GM19035 (cell line): ENCODE measurements at regions not wholly inside any gene's neighbourhood (a gene's known extent, or its start where the extent isn't known, plus 50 kb on each side); places are given as distances from the start of the nearest gene placed in this dataset.

Source experiments
- ATAC-seq: cut with Tn5 transposase; IDR thresholded peaks from one replicate; pipeline ENCODE4 v1.9.1; 2021; ENCODE audit not compliant: unreplicated experiment

DNA sequence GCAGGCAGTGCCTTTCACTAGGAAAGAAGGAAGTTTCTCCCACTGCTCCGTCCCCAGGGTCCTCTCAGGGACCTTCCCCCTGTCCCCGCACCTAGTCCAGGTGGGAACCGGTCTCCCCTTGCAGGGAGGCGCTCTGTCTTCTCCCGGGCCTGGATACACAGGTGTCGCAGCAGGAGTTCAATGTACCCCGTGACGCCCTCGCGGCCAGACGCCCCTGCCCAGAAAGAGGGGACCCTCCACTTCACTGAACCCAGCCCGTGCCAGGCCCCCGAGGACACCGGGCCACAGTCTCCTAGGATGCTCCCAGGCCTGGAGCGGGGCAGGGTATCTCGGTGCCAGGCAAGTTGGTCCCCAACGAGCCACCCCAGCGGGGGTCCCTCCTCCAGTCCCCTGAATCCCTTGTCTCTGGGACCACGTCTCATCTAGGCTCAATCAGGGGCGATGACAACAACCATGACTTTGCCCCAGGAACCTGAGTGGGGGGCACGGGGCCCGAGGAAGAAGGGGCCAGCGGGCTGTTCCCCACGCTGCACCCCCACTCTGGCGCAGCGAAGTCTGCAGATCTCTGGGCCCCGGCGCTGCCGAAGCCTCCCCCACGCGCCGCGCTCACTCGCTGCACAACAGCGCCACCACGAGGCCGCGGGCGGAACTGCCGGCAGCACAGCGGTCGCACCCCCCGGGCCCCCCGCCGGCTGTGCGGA lies 103.0 kb downstream of the EDN3 start:
- no peak for ATAC-seq

DNA sequence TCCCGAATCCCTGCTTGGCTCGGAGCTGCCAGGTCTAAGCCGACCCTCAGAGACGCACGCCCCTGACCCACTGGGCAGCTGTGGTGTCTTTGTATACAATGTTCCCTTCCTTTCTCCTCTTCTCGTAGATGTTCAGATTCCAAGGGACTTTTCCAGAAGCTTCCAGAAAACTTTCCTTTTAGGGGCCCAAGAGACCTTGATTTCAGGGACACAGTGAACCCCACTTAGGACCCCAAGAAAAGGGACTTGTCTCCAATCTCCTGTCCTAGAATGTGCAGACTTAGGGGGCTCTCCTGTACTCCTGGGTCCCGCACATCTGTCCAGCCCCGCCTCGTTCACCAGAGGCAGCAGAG lies 103.5 kb downstream of the EDN3 start:
- no peak for ATAC-seq

DNA sequence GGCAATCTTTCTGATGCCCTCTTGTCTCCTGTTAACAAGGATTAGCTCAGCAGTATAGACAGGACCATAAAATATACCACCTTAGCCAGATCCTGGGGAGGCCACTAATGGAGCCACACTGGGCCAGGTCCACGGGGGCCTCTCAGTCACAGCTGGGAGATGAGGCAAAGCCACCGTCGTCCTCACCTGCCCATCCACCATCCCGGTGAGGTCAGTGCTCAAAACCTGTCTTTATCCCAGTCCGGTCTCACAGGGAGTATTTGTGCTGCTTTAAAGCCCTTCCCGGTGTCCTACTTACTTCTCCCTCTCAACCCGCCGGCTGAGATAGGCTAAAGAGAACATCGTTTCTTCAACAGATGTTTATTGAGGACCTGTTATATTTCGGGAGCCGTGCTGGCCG lies 104.3 kb downstream of the EDN3 start:
- ATAC-seq, result no peak

DNA sequence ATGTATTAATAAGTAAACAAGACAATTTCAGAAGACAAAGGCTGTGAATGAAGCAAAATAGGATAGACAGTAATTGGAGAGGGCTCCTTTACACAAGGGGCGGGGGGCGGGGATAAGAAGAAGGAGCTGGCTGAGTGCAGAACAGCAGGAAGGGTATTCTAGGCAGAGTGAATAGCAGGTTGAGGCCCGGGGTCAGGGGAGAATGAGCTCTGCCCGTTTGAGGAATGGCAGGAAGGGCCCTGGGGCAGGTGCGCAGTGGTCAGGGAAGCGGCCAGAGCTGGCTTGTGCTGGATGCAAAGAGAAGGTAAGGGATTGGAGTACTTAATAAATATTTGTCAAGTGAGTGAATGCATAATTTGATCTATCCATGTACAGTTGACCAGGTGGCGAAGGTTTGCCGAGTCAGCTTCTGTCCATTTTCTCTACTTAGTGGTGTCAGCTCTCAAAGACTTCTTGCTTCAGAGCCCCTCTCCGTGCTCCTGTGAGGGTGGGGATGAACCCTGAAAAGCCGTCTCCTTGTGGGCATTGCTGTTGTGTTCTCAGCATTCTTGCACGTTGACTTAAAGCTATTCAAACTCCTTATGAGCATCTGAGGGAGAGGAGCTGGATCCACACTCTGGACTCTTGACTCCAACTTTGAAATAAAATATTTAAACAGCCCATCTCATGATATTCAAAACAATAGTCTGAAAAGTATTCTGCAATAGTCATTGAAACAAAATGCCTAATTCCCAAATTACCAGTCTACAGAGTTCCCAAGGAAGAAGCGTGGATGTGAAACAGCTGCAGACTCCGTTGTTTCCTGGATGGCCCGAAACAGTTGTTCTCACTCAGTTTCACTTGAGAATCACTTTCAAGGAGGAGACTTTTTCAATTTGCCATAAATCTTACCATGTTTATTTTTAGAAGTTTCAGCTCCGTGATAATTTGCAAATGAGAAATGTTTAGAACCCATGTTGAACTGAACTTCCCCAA lies 105.1 kb downstream of the EDN3 start:
- ATAC-seq, result no peak

DNA sequence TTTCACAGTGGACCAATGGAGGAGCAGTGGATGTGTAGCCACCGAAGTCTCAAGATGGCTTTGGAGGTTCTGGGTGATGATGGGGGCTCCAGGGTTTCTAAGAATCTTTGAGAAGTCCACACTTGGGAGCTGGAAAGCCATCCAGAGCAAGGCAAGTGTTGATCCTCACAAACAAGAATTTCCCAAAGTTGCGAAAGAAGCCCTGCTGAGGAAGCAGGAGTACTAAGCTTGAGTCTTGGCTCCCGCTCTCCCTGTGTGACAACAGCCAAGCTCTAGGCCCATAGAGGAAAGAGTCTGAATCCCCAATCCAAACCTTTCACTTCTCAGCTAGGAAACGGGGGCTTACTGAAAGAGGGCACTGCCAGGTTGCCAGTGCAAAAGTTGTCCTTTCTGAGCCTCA lies 106.0 kb downstream of the EDN3 start:
- no peak for ATAC-seq

DNA sequence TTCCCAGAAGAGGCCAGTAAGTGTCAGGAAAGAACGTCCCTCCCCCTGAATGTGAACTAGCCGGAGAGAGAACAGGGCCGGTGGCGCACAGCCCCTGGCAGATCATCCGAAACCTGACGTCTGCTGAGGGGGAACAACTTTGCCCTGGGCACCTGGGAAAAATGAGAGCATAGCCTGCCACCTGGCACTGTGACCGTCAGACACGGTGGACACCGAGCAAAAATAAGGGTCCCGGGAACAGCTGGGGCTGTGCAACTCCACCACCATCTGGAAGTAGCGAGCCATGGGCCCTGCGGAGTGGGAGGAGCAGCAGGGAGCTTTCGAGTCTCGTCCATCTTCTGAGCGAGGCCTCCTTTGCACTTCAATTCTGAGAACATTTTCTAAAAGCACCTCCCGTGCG lies 110.8 kb downstream of the EDN3 start:
- ATAC-seq, result no peak

DNA sequence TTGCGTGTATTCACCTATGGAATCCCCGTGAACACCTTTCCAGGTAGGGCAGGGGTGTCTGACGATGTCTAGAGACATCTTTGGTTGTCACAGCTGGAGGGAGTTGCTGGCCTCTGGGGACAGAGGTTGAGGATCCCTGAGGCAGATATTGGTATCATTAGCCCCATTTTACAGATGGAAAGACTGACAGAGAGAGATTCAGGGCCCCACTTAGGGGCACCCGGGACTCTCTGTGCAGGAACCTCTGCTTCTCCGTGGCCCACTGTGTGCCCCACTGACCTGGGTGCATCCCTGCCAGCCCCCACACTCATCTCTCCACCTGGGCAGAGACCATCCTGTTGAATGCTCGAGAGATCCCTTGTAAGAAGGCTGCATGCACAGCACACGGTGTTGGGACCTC lies 111.2 kb downstream of the EDN3 start:
- ATAC-seq, result no peak

DNA sequence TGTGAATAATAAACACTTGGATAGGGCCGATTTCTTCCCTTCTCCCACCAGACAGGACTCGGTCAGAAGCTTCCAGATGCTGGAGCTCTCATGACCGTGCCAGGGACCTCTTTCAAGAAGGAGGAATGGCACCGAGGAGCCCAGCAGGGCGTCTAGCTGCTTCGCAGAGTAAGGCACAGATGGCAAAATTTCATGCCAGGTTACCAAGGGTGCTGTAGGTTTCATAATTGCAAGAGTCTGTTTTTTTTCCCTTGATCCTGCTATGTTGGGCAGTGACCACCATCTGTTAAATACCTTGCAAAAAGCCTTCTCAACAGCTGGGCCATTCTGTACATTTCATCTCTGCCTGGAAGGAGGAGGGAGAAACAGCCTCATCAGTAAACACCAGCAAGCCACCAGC lies 111.8 kb downstream of the EDN3 start:
- no peak for ATAC-seq

DNA sequence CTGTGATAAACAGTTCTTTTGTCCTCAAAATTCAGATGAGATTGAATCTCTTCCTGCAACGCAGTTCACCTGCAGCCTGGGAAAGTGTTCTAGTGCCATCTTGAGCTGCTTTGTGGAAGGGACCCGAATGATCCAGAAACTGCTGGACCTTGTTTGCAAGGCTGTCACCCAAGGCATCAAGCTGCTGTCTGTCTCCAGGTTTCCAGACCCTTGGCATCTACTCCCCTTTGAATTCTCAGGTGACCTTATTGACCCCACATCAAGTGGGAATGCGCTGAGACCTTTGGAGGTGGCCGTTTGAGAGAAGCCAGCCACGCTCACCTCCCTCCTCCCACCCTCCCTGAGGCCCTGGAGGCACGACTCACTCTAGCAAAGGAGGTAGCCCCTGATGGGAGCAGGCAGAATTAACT lies 112.5 kb downstream of the EDN3 start:
- ATAC-seq, result no peak

DNA sequence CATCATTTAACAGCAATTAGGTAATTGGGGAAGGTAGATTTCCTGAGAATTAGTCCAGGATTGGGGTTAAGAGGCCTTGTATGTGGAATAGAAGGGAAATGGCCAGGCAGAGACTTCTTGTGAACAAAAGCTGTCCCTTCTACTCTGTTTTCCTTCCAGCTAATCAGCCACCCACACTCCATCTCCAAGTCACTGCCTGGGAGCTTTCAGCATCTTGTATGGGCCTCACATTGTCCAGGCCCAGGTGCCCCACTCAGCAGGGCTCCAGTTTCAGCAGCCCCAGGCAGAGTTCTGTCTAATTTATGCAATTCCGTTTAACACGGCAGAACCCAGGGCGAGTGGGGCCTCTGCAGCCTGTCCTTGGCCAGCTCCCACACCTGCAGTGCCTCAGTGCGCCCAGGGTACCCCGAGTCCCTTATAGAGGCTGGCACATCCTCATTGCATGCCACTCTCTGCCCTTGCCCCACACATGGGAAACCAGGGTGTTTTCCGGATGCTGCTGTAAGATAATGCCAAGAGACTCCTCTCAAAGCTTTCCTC lies 113.0 kb downstream of the EDN3 start:
- no peak for ATAC-seq

DNA sequence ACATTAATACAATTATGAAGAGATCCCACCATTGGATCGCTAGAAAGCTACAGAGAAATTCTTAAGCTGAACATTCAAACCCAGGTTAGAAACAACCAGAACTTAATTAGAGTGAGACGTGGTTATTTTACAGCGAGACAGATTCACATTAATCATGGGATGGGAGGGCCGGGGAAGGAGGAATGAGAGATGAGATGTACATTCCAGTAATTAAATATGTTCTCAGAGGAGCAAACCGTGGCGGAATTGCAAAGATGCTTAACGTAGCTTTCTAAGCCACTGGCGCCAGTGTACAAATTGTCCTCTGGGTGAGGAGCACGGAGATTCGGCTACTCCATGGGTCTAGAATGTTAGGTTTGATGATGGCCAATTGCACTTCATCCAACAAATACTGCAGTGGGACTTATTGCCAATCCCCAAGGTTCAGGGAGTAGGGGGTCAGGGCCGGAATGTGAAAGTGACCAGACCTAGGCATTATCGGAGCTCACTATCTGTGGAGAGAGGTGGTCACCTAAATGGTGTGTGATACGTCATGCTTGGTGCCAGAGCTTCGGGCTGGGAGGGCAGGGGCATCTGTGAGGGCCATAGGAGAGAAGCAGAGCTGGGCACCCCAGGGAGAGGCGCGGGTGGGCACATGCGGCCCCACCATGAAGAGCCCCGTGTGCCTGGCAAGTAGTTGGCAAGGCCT lies 114.7 kb downstream of the EDN3 start:
- no peak for ATAC-seq

DNA sequence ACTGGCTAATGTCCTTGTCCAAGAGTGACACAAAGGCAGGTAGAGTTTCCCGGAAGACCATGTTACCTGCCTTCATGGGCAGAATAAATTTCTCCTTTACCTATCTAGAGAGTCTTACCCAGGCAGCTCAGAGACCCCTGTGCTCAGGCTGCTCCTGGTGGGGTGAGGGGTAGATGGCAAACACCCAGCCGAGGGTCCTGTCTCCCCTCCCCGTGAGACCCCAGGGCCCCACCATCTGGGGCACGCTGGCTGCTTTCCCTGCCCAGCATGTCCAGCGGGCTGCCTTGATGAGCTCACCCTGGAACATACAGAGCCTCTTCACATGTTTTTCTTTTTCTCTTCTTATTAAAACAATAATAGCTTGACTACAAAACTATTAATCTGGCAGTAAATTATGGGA lies 116.5 kb downstream of the EDN3 start:
- ATAC-seq, result no peak

DNA sequence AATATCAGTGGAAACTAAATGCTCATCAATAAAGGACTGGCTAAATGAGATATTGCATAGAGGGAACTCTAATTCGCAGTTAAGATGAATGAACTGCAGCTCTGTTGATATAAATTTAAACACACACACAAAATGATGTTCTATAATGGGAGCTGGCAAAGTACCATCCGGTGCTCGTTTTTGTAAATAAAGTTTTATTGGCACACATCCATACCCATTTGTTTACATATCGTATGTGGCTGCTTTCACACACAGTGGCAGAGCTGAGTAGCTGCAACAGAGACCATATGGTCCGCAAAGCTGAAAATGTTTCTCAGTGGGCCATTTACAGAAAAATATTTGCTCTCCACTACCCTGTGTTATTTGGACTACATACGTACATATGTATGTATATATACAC lies 120.7 kb downstream of the EDN3 start:
- ATAC-seq, result no peak

DNA sequence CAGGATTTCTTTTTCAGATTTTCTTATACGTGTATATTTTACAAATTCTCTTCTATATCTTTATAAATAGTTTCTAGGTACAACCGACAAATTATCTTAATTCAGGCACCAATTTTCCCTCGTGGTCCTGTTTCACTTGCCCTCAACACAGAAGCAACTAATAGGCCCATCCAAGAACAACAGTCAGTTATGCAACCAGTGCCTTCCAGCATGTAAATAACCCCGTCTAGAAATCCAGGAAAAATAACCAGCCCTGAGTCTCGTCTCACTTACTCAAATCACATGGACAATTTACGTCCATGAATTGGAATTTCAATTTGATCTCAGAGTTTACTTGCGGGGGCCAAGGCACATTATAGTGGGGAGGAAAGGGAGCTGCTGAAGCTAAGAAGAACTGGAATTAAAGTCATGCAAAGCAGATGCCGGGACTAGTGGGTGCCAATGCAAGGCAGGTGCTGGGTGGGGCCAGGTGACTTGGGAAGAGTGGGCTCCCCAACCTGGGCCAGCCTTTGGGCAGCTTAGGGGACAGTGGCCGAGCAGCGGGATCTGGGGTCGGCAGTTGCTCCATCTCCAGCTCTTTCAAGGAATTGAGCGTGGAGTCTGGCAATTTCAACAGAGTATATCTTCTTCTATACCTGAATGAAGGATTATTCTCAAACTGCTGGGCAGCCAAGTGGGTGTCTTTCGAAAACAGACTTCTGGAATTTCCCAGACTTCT lies 121.7 kb downstream of the EDN3 start:
- ATAC-seq, result no peak

DNA sequence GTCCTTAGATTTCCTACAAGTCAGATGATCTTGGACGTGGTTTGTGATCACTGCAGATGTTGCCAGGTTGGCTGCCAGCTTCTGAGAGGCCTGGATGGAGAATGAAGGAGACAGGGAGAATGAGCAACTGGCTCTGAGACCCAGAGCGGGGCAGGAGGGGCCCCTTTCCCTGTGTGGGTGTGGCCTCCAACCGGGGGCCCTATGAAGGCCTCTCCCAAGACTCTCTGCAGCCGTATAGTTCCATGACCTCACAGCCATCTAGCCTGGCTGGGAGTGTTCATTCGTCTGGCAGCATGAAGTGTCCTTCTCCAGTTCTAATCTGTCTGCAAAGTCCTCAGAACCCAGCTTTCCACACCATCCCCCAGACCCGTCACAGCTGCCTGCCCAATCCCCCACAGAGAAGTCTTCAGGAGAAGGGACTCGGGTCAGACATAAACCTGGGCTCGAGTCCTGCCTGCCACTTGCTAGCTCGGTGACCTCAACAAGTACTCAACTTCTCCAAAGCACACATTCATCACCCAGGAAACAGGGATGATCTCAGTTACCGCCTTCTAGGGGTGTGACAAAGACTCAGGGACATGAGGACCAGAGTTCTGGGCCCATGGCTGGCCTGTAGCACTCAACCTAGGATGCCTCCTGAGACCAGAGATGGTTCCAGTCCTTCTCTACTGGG lies 122.6 kb downstream of the EDN3 start:
- no peak for ATAC-seq

DNA sequence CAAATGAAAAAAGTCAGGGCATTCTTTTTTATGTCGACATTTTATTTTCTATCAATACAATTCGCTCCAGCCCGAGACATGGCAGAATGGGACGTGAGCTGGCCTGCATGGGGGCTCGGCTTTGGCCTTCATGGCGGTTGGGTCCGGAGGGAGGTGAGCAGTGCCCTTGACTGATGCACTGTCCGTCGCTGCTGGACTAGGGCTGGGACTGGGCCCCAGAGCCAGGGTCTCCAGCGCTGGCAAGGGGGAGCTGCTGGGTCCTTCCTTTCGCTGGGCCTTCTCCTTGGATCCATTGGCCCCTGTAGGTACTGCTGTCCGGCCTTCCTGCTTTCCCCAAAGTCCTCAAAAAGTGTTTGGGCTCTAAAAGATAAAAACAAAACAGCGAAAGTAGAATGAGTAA lies 124.6 kb downstream of the EDN3 start:
- ATAC-seq, result no peak

DNA sequence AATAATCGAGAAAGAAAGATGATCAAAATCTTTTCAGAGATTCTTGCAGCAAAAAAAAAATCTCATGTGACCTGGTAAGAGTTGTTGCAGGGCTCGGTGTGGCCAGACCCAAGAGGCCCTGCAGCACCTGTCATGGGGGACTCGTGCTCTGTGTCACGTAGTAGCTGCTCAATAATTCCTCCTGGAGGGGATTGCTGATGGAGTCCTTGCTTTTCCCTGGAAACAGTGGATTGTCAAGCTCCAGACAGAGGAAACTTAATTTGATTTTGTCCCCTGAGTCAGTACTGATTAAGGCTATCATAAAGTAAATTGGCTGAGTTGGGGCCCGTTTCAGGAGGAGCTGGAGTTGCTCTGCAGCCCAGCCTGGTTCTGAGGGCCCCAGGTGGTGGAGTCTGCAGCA lies 125.2 kb downstream of the EDN3 start:
- ATAC-seq, result no peak

DNA sequence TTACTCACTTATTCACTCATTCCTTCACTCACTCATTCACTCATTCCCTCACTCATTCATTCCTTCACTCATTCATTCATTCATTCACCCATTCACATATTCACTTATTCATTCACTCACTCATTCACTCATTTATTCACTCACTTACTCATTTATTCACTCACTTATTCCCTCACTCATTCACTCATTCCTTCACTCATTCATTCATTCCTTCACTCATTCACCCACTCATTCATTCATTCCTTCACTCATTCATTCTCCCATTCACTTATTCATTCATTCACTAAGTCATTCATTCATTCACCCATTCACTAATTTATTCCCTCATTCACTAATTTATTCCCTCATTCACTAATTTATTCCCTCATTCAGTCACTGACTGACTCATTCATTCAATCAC lies 127.6 kb downstream of the EDN3 start:
- ATAC-seq, result no peak

DNA sequence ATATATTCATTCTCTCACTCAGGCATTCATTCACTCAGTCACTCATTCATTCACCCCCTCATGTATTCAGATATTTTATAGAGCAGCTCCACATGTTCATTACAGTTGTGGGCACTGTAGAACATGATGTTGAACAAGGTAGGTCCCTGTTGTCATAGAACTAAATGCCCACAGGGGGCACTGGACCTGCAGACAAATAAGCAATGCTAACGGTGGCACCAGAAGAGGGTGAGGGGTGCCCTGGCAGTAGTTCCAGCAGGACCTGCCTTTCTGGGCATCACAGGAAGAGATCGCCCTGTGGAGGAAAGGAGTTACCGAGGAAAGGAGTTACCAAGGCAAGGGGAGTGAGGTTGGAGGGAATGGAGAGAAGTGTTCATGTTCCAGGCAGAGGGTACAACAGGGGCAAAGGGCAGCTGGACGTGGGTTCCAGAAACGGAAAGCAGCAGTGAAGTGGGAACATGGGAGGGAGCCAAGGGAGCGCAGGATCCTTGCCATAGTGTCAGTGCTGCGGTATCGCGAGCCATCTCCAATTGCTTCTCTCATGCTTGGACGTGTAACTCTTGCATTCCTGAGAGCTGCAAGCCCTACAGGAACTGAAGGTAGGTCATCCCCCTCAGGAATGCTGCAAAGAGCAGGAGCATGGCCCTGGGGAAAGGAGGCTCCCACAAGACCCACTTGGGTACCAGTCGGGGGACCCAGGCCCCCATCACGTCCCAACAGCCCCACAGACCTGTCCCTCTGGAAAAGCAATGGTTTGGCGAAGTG lies 128.2 kb downstream of the EDN3 start:
- ATAC-seq, result no peak

DNA sequence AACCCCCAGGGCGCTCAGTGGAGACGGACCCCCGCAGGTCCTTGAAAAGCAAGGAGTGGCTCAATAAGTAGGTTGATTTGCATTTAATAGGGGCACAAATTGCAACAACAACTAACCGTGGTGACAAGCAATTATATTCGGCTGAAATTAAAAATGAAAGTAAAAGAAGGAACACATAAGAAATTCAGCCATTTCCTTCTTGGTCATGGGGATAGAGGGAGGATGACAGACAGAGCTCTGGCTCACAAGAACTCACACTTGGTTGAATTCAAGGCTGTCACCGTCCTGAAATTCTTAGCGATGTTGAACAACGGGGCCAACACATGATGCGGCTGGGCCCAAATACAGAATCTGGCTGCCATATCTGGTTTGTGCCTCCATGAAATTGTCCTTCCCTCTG lies 129.0 kb downstream of the EDN3 start:
- no peak for ATAC-seq
